Renal pelvis (tissue), 1 donor: ENCODE measurements at regions not wholly inside any gene's neighbourhood (a gene's known extent, or its start where the extent isn't known, plus 50 kb on each side); places are given as distances from the start of the nearest gene placed in this dataset.

Experiments
- DNase-seq: peaks from one replicate; pipeline ENCODE4 v3.0.0-alpha.2; 2013

- DNase-seq = no peak
These were observed 265.2 kb downstream of the RPS24 start for GRCh38 chr10:78298835-78299234.

- no peak for DNase-seq
These were observed 266.3 kb downstream of the RPS24 start for GRCh38 chr10:78299851-78300468.

DNA sequence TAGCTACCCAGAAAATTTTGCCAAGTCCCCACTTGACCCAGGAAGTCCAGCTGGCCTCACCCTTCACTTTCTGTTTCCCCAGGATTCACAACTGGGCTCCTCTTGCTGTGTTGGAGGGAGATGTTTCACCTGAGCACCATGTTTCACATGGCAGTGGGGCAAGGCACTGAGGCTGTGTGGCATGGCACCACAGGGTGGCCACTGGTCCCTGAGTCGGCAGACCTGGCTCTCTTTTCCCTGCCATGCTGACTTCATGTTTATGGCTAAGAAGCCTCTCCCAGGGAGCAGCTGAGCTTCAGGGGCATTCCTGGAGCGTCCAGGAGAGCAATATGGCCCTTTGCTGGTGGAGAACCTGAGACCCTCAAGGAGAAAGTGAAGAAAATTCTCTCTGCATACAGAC is 266.9 kb downstream of the RPS24 start:
- no peak for DNase-seq

GRCh38 chr10:78301481-78301880 is 267.8 kb downstream of the RPS24 start:
- DNase-seq = no peak

GRCh38 chr10:78301891-78302738 is 268.5 kb downstream of the RPS24 start:
- no peak for DNase-seq

DNA sequence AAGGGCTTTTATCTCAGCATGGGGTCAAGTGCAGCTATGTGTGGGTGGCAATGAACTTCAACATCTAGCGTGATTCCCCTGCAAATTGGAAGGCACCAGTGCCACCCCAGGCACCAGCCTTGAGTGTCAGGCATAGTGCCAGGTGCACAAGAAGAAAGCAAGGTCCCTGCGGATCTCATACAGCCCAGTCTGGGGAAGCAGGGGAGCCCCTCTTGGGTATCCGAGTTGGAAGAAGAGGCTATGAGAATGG is 269.0 kb downstream of the RPS24 start:
- no peak for DNase-seq

DNA sequence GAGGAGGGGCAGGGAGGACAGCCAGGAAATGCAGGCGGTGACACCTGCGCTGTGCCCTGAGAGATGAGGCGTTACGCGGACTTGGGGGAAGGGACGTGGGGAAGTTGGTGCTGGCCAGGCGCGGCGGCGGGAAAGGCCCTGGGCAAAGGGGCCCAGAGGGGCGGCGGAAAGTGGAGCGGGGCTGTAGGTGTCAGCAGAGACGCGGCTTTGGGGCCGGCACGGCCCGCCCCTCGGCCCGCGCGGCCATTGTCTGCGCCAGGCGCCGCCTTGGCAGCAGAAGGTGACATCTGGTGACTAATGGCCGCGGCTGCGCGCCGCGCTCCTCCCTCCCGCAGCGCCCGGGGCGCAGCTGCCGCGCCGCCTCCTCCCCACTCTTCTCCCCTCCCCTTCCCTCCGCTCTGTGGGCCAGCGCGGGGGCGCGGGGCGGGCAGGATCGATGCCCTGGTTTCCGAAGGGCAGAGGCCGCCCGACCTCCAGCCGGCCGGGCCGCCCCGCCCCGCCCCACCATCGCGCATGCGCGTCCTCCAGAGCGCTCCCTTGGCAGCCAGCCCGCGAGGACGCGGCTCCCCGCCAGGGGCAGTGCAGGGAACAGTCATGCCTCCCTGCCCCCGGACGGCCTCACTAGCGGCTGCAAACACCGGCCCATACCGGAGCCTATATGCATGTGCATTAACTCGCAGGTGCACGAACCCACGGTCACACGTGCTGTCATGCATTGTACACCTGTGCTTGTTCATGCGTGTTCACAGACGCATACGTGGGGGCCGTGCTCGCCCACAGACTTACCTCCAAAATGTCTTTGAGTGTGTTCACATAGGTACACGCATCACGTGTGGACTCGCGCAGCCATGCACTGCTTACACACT is 269.6 kb downstream of the RPS24 start:
- DNase-seq = peak; percentile 93

DNA sequence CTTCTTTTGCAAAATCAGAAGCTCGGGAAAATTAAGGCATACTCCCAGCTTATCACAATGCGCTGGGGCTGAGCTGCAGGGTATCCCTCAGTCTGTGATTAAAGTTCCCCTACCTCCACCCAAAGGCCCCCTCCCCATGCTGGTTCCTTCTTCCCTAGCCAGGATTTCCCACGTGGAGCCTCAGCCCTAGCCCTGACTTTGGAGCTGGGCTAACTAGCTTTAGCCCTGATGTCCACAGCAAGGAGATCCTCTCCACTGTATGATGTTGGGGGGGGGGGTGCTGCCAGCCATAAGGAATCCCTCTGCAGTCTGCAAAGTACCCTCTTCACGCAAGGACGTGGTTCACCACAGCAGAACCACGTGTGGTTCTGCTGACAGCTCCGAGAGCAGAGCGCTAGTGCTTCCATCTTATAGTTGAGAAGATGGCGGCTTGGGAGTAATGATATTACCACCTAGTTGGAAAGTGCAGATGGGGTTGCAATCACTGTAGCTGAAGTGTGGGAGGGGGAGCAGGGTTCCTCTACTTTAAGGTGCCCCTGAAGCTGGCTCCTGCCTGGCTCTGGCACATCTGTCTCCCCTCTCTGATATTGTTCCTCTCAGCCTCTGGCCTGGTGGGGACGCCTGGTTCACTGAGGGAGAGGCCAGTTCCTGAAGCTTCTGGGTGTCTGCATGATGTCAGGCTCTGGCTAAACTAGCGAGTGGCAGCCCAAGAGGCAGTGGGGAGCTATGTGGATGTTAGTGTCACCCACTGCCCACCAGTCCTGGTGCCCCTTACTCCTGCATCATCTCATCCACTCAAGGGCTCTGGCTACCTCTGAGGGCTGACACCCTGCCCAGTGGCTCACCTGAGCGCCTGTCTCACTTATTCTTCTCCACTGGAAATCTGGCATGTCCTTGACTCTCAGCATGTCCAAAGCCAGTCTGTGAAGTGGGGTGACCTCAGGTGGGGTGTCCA is 270.7 kb downstream of the RPS24 start:
- DNase-seq = no peak

DNA sequence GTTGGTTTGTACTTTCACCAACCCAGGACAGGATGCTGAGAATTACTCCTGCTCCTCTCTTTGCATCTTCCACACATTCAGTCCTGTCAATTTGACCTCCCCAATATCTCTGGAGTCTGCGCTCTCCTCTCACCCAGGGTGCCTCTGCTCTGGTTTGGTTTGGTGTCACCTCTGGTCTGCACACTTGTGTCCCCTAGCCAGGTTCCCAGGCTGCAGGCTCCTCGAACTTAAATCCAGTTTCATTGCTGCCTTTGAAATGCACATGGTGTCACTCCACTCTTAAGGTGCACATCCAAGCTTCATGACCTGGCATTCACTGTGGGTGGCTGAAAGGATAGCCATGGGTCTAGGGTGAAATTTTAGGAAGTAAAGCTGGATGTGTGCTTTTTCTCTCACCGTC is 271.6 kb downstream of the RPS24 start:
- DNase-seq = no peak

GRCh38 chr10:78306358-78306757 is 272.7 kb downstream of the RPS24 start:
- no peak for DNase-seq

GRCh38 chr10:78307576-78307975 is 273.9 kb downstream of the RPS24 start:
- DNase-seq = no peak

- DNase-seq = no peak
These were observed 276.0 kb downstream of the RPS24 start for GRCh38 chr10:78309536-78310237.

- no peak for DNase-seq
These were observed 276.9 kb downstream of the RPS24 start for GRCh38 chr10:78310481-78311080.

- DNase-seq = no peak
These were observed 278.8 kb downstream of the RPS24 start for GRCh38 chr10:78312197-78313047.

- DNase-seq = no peak
These were observed 279.4 kb downstream of the RPS24 start for GRCh38 chr10:78313048-78313381.

GRCh38 chr10:78313636-78314035 is 280.0 kb downstream of the RPS24 start:
- DNase-seq = no peak

- no peak for DNase-seq
These were observed 281.0 kb downstream of the RPS24 start for GRCh38 chr10:78314651-78315050.

- no peak for DNase-seq
These were observed 282.8 kb downstream of the RPS24 start for GRCh38 chr10:78316451-78316931.

- DNase-seq = no peak
These were observed 284.6 kb downstream of the RPS24 start for GRCh38 chr10:78318305-78318704.

- no peak for DNase-seq
These were observed 285.7 kb downstream of the RPS24 start for GRCh38 chr10:78319371-78319770.
